Upper lobe of right lung (tissue), 1 donor: ENCODE measurements at regions not wholly inside any gene's neighbourhood (a gene's known extent, or its start where the extent isn't known, plus 50 kb on each side); places are given as distances from the start of the nearest gene placed in this dataset.

Source experiments
- ATAC-seq: fragments of 200-7000 bp; cut with Tn5 transposase; one replicate; pipeline ENCODE4 v1.9.1; 2020; ENCODE audit warnings: mild to moderate bottlenecking, moderate library complexity
- DNase-seq: peaks from one replicate; pipeline ENCODE4 v3.0.0-alpha.2; 2020
- H3K27ac ChIP-seq: fragments of 200-600 bp; one replicate; pipeline ENCODE4 v1.8.0; 2022
- H3K27me3 ChIP-seq: fragments of 200-600 bp; one replicate; pipeline ENCODE4 v1.8.0; 2022; ENCODE audit warnings: mild to moderate bottlenecking
- H3K36me3 ChIP-seq: fragments of 200-600 bp; one replicate; pipeline ENCODE4 v1.8.0; 2022
- H3K4me1 ChIP-seq: fragments of 200-600 bp; one replicate; pipeline ENCODE4 v1.8.0; 2022
- H3K4me3 ChIP-seq: fragments of 200-600 bp; one replicate; pipeline ENCODE4 v1.8.0; 2022; ENCODE audit warnings: mild to moderate bottlenecking
- H3K9me3 ChIP-seq: fragments of 200-600 bp; one replicate; pipeline ENCODE4 v1.8.0; 2022
- intact Hi-C: fragments of 100-400 bp; cut with DNase I; formaldehyde crosslinking; loops from one replicate; pipeline ENCODE4 v1.11.0; 2022
- TF ChIP-seq, protein P1 (sequence below): fragments of 200-600 bp; IDR thresholded peaks from one replicate; pipeline ENCODE4 v1.8.0; 2022; ENCODE audit warnings: antibody characterized with exemption
- donor health status: DM: no; HTN: yes; CAD: no; lungs with severe emphysema.

DNA sequence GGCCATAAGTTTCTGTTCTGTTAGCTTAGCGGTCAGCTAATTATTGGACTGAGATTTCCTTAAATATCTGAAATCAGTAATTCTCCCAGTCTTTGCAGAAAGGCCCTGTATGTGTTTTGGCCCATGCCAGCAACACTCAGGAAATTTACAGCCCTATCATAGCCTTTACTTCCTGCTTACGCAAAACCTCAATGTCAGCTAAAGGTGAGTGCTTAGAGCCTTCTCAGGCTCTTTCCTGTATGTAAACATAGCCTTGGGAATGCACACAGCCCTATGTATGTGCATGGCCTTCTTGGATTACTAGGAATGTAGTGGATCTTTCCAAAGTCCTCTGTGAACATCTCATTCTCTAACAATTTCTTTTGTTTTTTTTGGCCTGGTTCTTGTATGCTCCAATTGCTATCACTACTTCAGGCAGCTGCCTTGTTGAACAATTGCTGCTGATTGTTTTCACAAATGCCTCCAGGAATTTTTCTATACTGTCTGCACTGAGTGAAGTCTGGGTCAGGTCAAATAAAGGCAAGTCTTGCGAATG, 200.0 kb downstream of the PPP1R2C start:
- Histone ChIP-seq H3K27me3 (no peaks in the 10 kb centered on the region), H3K27ac (no peak overlapping the region), H3K4me1 (no peaks in the 10 kb centered on the region), H3K9me3 (no peaks in the 10 kb centered on the region), H3K36me3 (no peaks in the 10 kb centered on the region), H3K4me3 (no peak overlapping the region)
- TF ChIP-seq, protein P1, sequence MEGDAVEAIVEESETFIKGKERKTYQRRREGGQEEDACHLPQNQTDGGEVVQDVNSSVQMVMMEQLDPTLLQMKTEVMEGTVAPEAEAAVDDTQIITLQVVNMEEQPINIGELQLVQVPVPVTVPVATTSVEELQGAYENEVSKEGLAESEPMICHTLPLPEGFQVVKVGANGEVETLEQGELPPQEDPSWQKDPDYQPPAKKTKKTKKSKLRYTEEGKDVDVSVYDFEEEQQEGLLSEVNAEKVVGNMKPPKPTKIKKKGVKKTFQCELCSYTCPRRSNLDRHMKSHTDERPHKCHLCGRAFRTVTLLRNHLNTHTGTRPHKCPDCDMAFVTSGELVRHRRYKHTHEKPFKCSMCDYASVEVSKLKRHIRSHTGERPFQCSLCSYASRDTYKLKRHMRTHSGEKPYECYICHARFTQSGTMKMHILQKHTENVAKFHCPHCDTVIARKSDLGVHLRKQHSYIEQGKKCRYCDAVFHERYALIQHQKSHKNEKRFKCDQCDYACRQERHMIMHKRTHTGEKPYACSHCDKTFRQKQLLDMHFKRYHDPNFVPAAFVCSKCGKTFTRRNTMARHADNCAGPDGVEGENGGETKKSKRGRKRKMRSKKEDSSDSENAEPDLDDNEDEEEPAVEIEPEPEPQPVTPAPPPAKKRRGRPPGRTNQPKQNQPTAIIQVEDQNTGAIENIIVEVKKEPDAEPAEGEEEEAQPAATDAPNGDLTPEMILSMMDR: no peak
- intact Hi-C loops: no loop called here
- no peak for DNase-seq
- no peak for ATAC-seq

GRCh38 chrX:42567268-42567667, 210.7 kb downstream of the PPP1R2C start:
- Histone ChIP-seq H3K4me1 (no peaks in the 10 kb centered on the region), H3K4me3 (no peak overlapping the region), H3K27ac (no peak overlapping the region), H3K27me3 (no peaks in the 10 kb centered on the region), H3K36me3 (no peaks in the 10 kb centered on the region), H3K9me3 (no peaks in the 10 kb centered on the region)
- TF ChIP-seq, protein P1: no peak
- no peak for ATAC-seq
- intact Hi-C loops: no loop called here
- no peak for DNase-seq

DNA sequence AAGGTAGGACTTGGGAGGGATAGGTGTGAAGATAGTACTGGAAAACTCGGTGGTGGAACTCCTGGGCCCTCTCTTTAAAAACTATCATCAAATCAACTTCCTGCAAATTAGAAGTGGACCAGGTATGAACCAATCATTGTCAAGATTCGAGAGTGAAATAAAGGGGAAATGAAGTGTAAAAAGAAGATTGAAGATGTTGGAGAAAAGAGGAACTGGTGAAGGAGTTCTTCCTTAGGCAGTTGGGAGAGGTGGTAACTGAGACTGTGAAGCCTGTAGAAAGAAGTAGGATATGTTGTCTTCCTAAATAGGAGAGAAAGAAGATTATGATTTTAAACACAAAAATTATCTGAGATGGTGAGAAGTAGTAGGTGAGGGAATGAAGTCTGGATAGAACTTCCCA, 212.2 kb downstream of the PPP1R2C start:
- Histone ChIP-seq H3K27ac (no peak overlapping the region), H3K9me3 (no peaks in the 10 kb centered on the region), H3K4me1 (no peaks in the 10 kb centered on the region), H3K27me3 (no peaks in the 10 kb centered on the region), H3K36me3 (no peaks in the 10 kb centered on the region), H3K4me3 (no peak overlapping the region)
- DNase-seq: no peak
- intact Hi-C loops: no loop called here
- no peak for ATAC-seq
- TF ChIP-seq, protein P1: no peak

DNA sequence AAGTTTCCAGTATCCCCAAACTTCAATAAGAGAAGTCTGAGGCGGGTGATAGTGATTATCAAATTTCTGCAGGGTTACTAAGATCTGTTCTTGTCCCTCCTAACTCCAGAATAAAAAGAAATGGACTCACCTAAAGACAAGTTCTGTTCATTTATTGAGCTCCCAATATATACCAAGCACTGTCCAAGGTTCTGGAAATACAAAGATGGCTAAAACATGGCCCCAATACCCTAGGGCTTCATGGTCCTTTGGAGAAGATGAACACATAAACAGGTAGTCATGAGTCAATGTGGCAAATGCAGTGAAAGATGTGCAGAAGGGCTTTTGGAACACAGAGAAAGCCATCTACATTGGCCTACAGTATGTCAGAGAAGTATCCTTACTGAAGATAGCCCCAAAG, 231.2 kb downstream of the PPP1R2C start:
- H3K9me3 ChIP-seq: no peaks in the 10 kb centered on the region
- ATAC-seq (no peak), DNase-seq (no peak)
- intact Hi-C loops: no loop called here
- no peak overlapping the region for H3K27ac ChIP-seq
- H3K4me1 ChIP-seq: no peaks in the 10 kb centered on the region
- TF ChIP-seq, protein P1: no peak
- no peaks in the 10 kb centered on the region for H3K36me3 ChIP-seq
- no peaks in the 10 kb centered on the region for H3K27me3 ChIP-seq
- H3K4me3 ChIP-seq: no peak overlapping the region

- TF ChIP-seq, protein P1: no peak
- Histone ChIP-seq H3K9me3 (no peaks in the 10 kb centered on the region), H3K27me3 (no peaks in the 10 kb centered on the region), H3K27ac (no peak overlapping the region), H3K36me3 (no peaks in the 10 kb centered on the region), H3K4me3 (no peak overlapping the region), H3K4me1 (no peaks in the 10 kb centered on the region)
- intact Hi-C loops: no loop called here
- DNase-seq: no peak
- ATAC-seq: no peak
These were observed 233.1 kb downstream of the PPP1R2C start for GRCh38 chrX:42544883-42545282.

DNA sequence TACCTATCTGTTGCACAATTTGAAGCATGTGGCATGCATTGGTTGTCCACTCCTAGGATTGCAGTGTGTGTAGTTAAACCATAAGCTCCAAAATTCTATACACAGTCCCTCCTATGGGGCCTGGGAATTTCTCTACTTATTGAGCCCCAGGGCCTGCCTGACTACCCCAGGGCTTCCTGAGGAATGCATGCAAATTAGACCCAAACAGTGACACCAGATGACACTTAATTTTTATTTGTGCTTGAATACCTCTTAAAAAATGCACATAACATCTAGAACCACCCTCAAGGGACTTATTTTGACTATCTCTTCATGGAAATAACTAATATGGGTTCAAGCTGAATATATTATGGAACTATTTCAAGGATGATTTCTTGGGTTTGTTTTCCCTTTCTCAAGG, 236.4 kb downstream of the PPP1R2C start:
- no peaks in the 10 kb centered on the region for H3K36me3 ChIP-seq
- TF ChIP-seq, protein P1: no peak
- H3K9me3 ChIP-seq: no peaks in the 10 kb centered on the region
- no peak overlapping the region for H3K27ac ChIP-seq
- no peak for DNase-seq
- H3K4me1 ChIP-seq: no peaks in the 10 kb centered on the region
- no peak overlapping the region for H3K4me3 ChIP-seq
- intact Hi-C loops: no loop called here
- ATAC-seq: no peak
- H3K27me3 ChIP-seq: no peaks in the 10 kb centered on the region
